ENCODE measurements at regions not wholly inside any gene's neighbourhood (a gene's known extent, or its start where the extent isn't known, plus 50 kb on each side); places are given as distances from the start of the nearest gene placed in this dataset.

DNA sequence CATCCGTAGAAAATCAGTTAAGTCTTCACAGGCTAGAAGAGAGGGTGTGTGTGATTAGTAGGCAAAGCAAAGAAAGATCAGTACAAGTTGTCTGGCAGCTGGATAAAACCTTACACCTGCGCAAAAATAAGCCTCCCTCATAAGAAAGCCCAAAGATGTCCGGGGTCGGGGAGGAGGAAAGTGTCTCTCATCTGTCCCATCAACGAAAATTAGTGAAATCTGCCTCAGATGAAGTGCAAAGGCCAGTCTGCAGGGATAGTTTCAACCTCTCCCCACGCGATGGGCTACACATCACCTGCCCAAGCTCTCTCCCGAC is 333.9 kb downstream of the SRGAP2C start:
- Histone ChIP-seq H3K36me3 (ENCODE audit: control insufficient read depth in 4 of 4, insufficient read depth in 3 of 4, low read depth in 1 of 4, low read length in 3 of 4) (no peaks in the 10 kb centered on the region), H3K27me3 (ENCODE audit: control insufficient read depth in 4 of 4, insufficient read depth in 4 of 4, low read length in 3 of 4) (no peaks in the 10 kb centered on the region), H3K9ac (ENCODE audit: low read depth in 1 of 2, low read length in 2 of 2) (peak overlapping the region; percentile 23 to 87), H3K4me3 (ENCODE audit: low read depth in 1 of 3, low read length in 3 of 3) (peak overlapping the region; percentile 38 to 73 (median 64)), H3K4me1 (ENCODE audit: control insufficient read depth in 4 of 4, insufficient read depth in 4 of 4, low read length in 3 of 4) (peaks cover 7 to 57% (median 40%) of the 10 kb centered on the region in 4 donors), H3K27ac (ENCODE audit: low read depth in 1 of 2, low read length in 2 of 2) (peak overlapping the region; percentile 63 to 78), H3K9me3 (ENCODE audit: control insufficient read depth in 4 of 4, low read length in 3 of 4) (no peaks in the 10 kb centered on the region)
- DNase-seq (ENCODE audit: low spot score), result no peak
- WGBS, result 7% methylated on average over 8 of the region's 8 CpGs
- TF ChIP-seq RAD21 (IDR thresholded peaks at IDR 0.05) (no peak), EGR1 (IDR thresholded peaks at IDR 0.05; ENCODE audit: low read depth in 2 of 2) (no peak)

DNA sequence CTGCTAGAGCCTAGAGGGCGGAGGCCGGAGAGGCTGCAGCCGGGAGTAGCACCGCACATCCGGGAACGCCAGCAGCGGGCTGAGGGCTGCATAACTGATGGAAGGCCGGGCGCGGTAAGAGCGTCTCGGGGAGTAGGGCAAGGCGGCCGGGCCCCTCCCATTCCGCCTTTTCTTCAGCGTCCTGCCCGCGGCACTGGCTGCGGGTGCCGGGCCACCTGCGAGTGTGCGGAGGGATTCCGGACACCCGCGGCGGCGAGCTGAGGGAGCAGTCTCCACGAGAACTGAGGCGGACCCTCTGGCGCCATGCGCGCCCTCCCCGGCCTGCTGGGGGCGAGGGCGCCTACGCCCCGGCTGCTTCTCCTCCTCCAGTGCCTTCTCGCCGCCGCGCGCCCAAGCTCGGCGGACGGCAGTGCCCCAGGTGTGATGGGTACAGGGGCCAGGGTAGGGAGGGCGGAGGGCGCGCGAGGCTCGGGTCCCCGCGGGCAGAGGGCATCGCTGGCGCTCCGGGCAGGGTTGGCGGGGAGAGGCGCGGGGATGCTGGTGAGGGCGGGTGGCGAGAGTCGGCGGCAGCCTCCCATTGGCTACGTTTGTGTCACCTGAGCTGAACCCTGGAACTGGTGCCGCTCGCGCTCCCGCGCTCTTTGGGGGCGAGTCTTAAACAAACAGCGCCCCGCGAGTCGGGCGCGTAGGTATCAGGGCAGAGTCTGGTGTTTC is 334.4 kb downstream of the SRGAP2C start:
- Histone ChIP-seq H3K9ac (ENCODE audit: low read depth in 1 of 2, low read length in 2 of 2) (peak overlapping the region; percentile 23 to 87), H3K36me3 (ENCODE audit: control insufficient read depth in 4 of 4, insufficient read depth in 3 of 4, low read depth in 1 of 4, low read length in 3 of 4) (no peaks in the 10 kb centered on the region), H3K4me1 (ENCODE audit: control insufficient read depth in 4 of 4, insufficient read depth in 4 of 4, low read length in 3 of 4) (peaks cover 7 to 58% (median 40%) of the 10 kb centered on the region in 4 donors), H3K27ac (ENCODE audit: low read depth in 1 of 2, low read length in 2 of 2) (peak overlapping the region; percentile 63 to 78), H3K9me3 (ENCODE audit: control insufficient read depth in 4 of 4, low read length in 3 of 4) (no peaks in the 10 kb centered on the region), H3K27me3 (ENCODE audit: control insufficient read depth in 4 of 4, insufficient read depth in 4 of 4, low read length in 3 of 4) (no peaks in the 10 kb centered on the region), H3K4me3 (ENCODE audit: low read depth in 1 of 3, low read length in 3 of 3) (peak overlapping the region; percentile 38 to 73 (median 64))
- peak; percentile 35 for TF ChIP-seq SP1 (IDR thresholded peaks at IDR 0.05)
- no peak for TF ChIP-seq JUND (IDR thresholded peaks at IDR 0.05)
- TF ChIP-seq HNF4A (conservative IDR thresholded peaks at IDR 0.05), result peak; percentile 34 to 61
- peak; percentile 45 for TF ChIP-seq YY1 (IDR thresholded peaks at IDR 0.05)
- TF ChIP-seq, protein P1, sequence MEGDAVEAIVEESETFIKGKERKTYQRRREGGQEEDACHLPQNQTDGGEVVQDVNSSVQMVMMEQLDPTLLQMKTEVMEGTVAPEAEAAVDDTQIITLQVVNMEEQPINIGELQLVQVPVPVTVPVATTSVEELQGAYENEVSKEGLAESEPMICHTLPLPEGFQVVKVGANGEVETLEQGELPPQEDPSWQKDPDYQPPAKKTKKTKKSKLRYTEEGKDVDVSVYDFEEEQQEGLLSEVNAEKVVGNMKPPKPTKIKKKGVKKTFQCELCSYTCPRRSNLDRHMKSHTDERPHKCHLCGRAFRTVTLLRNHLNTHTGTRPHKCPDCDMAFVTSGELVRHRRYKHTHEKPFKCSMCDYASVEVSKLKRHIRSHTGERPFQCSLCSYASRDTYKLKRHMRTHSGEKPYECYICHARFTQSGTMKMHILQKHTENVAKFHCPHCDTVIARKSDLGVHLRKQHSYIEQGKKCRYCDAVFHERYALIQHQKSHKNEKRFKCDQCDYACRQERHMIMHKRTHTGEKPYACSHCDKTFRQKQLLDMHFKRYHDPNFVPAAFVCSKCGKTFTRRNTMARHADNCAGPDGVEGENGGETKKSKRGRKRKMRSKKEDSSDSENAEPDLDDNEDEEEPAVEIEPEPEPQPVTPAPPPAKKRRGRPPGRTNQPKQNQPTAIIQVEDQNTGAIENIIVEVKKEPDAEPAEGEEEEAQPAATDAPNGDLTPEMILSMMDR (IDR thresholded peaks at IDR 0.05; ENCODE audit: low read depth, low read length, missing input control), result no peak
- peak; percentile 38 to 61 for TF ChIP-seq RXRA (IDR thresholded peaks at IDR 0.05)
- TF ChIP-seq, protein P2, sequence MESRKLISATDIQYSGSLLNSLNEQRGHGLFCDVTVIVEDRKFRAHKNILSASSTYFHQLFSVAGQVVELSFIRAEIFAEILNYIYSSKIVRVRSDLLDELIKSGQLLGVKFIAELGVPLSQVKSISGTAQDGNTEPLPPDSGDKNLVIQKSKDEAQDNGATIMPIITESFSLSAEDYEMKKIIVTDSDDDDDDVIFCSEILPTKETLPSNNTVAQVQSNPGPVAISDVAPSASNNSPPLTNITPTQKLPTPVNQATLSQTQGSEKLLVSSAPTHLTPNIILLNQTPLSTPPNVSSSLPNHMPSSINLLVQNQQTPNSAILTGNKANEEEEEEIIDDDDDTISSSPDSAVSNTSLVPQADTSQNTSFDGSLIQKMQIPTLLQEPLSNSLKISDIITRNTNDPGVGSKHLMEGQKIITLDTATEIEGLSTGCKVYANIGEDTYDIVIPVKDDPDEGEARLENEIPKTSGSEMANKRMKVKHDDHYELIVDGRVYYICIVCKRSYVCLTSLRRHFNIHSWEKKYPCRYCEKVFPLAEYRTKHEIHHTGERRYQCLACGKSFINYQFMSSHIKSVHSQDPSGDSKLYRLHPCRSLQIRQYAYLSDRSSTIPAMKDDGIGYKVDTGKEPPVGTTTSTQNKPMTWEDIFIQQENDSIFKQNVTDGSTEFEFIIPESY (IDR thresholded peaks at IDR 0.05), result peak; percentile 63
- TF ChIP-seq, protein P3, sequence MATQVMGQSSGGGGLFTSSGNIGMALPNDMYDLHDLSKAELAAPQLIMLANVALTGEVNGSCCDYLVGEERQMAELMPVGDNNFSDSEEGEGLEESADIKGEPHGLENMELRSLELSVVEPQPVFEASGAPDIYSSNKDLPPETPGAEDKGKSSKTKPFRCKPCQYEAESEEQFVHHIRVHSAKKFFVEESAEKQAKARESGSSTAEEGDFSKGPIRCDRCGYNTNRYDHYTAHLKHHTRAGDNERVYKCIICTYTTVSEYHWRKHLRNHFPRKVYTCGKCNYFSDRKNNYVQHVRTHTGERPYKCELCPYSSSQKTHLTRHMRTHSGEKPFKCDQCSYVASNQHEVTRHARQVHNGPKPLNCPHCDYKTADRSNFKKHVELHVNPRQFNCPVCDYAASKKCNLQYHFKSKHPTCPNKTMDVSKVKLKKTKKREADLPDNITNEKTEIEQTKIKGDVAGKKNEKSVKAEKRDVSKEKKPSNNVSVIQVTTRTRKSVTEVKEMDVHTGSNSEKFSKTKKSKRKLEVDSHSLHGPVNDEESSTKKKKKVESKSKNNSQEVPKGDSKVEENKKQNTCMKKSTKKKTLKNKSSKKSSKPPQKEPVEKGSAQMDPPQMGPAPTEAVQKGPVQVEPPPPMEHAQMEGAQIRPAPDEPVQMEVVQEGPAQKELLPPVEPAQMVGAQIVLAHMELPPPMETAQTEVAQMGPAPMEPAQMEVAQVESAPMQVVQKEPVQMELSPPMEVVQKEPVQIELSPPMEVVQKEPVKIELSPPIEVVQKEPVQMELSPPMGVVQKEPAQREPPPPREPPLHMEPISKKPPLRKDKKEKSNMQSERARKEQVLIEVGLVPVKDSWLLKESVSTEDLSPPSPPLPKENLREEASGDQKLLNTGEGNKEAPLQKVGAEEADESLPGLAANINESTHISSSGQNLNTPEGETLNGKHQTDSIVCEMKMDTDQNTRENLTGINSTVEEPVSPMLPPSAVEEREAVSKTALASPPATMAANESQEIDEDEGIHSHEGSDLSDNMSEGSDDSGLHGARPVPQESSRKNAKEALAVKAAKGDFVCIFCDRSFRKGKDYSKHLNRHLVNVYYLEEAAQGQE (IDR thresholded peaks at IDR 0.05), result peak; percentile 69
- peak in 1 of 2 donors; percentile 63 for TF ChIP-seq EGR1 (IDR thresholded peaks at IDR 0.05; ENCODE audit: low read depth in 2 of 2)
- DNase-seq (ENCODE audit: low spot score), result peak; percentile 69
- WGBS, result 2% methylated on average over 75 of the region's 75 CpGs
